Forelimb muscle (tissue), 1 donor: ENCODE measurements at regions not wholly inside any gene's neighbourhood (a gene's known extent, or its start where the extent isn't known, plus 50 kb on each side); places are given as distances from the start of the nearest gene placed in this dataset.
"Not testable (repeated sequence)": the region's sequence is repeated elsewhere in the genome, so short reads cannot be mapped to it uniquely, and the experiment has no call there.

Source experiments
- DNase-seq: peaks from one replicate; pipeline ENCODE4 v3.0.0-alpha.2; 2013; ENCODE audit warnings: low read depth

- DNase-seq = no peak
Measured at GRCh38 chr6:115271434-115271833, 789.3 kb downstream of the FRK start.

DNA sequence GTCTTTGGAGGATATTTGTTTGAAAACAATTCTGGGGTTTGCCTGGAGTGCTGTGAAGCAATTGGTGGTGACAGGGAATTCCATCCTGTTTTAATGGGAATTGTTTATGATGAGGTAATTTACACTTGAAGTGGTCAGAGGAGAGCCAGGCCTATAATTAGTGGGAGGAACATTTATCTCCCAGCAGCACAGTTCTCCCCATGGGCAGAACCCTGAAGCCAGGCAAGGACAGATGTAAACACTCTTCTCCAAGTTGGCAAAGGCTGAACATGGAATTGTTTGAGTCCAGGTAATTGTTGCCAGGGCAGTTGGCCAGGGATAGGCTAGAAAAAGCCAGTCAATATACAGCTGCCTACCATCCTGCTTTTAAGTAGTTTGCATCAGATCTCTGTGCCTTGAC is 789.7 kb downstream of the FRK start:
- DNase-seq = no peak

- no peak for DNase-seq
Measured at GRCh38 chr6:115241373-115241772, 819.3 kb downstream of the FRK start.

GRCh38 chr6:115221198-115221597 is 839.5 kb downstream of the FRK start:
- no peak for DNase-seq

GRCh38 chr6:115220551-115221159 is 840.0 kb downstream of the FRK start:
- no peak for DNase-seq

DNA sequence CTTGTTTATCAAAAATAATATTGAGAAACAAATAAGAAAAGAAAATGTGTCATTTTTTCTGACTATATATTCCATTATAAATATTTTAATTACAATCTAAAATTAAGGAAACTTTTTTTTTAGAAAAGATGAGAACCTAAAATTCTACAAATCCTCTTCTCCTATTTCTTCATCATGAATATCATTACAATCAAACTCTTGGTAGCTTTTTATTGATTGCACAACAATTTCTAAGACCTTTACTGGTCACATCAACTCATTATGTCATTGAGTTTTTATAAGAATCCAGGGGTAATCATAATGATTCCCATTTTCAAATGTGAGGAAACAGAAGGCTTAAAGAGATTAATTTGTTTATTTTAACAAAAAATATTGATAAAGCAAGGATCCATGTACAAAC is 841.0 kb downstream of the FRK start:
- DNase-seq = no peak

GRCh38 chr6:115216835-115217234 is 843.9 kb downstream of the FRK start:
- no peak for DNase-seq

GRCh38 chr6:115214283-115214682 is 846.4 kb downstream of the FRK start:
- no peak for DNase-seq

- DNase-seq = no peak
Measured at GRCh38 chr6:115203381-115203780, 857.3 kb downstream of the FRK start.

DNA sequence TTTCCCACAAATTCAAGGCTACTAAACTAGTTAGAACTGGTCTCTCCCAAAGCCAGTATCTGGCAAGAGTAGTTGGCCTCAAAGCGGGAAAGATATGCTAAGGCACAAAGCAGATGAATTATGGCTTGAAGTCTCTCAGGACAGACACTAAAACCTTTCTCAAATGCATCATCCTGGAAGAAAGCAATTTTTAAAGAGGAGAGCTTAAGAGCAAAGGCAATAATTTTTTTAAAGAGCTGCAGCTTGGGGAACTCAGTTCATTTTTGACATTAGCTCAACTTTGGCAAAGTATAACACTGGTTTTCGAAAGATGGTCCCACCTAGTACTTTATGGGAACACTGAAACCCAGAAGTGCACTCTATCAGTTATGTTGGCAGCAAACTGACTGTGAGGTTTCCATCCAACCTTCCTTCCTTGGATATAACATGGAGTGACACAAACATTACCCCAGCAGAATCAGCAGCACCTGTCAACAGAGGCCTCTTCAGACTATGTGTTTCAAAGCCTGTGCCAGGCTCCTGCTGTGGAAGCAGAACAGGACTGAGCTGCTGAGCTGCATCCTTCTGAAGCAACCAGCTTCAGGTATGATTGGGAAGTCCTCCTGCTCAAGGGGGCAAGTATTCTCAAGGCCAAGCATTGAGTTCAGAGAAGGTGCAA is 852.3 kb upstream of the HS3ST5 start:
- no peak for DNase-seq

DNA sequence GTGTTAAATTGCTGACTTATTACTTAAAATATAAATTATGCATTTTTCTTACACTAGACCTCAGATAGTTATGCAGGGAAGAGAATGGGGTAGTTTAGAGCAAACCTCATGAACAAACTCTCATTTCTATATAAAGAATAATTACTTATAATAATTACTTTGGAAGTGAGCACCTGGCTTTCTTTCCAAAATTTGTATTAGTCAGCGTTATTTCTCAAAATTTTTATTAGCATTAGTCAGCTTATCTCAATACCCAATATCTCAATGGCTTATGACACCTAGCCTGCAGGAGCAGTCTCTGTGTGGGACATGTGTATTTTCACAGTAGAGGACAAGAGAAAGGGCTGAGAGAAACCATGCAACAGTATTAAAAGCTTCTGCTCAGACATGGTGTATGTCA is 849.2 kb upstream of the HS3ST5 start:
- no peak for DNase-seq

DNA sequence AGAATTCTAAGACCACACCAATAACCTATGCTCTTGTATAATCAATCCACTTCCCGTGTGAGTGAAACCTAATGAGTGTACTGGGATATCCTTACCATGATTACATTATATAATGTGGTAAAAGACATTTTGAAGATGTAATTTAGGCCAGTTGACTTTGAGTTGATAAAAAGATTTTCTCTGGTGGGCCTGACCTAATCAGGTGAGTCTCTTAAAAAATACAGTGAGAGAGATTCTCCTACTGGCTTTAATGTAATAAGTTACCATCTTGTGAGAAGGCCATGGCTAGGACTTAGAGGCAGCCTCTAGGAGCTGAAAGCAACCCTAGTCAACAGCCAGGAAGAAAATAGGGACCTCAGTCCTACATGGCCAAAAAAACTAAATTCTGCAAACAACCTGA is 847.7 kb upstream of the HS3ST5 start:
- no peak for DNase-seq

GRCh38 chr6:115175456-115175855 is 832.6 kb upstream of the HS3ST5 start:
- not testable (repeated sequence) for DNase-seq

DNA sequence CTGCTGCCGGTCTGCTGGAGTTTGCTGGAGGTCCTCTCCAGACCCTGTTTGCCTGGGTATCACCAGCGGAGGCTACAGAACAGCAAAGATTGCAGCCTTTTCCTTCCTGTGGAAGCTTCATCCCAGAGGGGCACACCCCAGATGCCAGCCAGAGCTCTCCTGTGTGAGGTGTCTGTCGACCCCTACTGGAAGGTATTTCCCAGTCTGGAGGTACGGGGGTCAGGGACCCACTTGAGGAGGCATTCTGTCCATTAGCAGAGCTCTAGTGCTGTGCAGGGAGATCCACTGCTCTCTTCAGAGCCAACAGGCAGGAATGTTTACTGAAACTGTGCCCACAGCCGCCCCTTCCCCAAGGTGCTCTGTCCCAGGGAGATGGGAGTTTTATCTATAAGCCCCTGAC is 823.1 kb upstream of the HS3ST5 start:
- not testable (repeated sequence) for DNase-seq

DNA sequence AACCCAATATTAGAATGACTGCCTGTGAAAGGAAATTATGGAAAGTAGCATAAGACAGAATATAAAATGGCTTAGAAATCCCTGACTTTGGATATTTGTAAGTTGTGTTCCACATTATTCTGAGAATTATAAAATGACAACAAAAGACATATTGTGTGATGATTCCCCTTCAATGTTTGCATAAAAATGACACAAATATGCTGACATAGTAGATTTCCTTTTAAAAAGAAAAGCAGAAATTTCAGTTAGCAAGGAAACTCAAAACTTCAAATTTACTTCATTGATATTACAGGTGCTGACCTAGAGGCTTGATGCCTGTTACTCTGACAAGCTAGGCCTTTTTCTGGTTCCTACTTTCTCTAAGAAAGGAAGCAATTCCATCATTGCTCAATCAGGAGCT is 816.9 kb upstream of the HS3ST5 start:
- no peak for DNase-seq

- no peak for DNase-seq
Measured at GRCh38 chr6:115137910-115138309, 795.1 kb upstream of the HS3ST5 start.

DNA sequence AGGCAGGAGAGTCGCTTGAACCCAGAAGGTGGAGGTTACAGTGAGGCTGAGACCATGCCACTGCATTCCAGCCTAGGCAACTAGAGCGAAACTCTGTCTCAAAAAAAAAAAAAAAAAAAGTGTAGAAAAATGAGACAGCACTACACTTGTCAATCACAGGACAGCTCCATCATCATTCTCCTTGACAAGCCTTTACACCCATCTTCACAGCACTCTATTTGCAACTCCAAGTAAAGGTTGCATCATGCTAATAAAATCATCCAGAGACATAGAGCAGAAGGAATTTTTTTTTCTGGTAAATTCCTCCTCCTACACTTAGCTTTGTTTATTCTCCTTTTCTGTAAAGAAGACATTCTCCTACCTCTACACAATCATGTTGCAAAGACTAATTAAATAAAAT is 791.0 kb upstream of the HS3ST5 start:
- no peak for DNase-seq

- DNase-seq = no peak
Measured at GRCh38 chr6:115131709-115132490, 789.1 kb upstream of the HS3ST5 start.

GRCh38 chr6:115121513-115121912 is 778.7 kb upstream of the HS3ST5 start:
- DNase-seq = not testable (repeated sequence)

DNA sequence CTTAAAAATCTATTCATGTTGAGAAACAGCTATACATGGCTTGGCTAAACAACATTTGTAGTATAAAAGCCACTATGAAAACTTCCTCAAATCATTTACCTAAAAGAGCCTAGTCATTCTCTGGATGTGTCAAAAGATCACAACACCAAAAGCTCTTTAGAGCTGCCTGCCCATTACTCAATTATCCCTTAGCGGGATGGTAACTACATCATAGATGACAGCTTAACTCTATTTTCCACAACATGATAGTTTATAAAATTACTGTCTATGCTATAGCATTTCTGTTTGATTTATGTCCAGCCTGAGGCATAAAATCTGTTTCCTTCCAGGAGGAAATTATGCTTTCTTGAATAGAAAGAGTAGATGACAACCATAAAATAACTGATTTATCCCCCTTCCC is 777.6 kb upstream of the HS3ST5 start:
- no peak for DNase-seq

GRCh38 chr6:115091461-115091860 is 748.6 kb upstream of the HS3ST5 start:
- DNase-seq = no peak

GRCh38 chr6:115078555-115078954 is 735.7 kb upstream of the HS3ST5 start:
- no peak for DNase-seq

DNA sequence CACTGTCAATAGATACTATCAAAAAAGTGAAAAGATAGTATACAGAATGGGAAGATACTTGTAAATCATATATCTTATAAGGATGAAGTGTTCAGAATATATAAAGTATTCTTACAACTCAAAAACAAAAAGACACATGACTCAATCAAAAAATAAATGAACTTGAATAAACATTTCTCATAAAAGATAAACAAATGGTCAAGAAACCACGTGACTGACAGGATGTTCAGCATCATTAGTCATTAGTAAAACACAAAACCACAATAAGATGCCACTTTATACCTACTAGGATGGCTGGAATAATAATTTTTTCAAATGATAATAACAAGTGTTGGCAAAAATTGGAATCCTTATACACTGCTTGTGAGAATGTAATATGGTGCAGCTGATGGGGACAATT is 729.1 kb upstream of the HS3ST5 start:
- DNase-seq = no peak
